Liver (tissue), 3 donors: ENCODE measurements at regions not wholly inside any gene's neighbourhood (a gene's known extent, or its start where the extent isn't known, plus 50 kb on each side); places are given as distances from the start of the nearest gene placed in this dataset.

Experiments
- FOXA1 ChIP-seq: IDR thresholded peaks from 2 replicates; pipeline ENCODE4 v1.6.1; 2016; ENCODE audit warnings: antibody characterized with exemption
- GABPA ChIP-seq, 2 donors: IDR thresholded peaks in 1 of 2; conservative IDR thresholded peaks in 1 of 2; 2 replicates each; pipeline ENCODE4 v1.6.1; 2016; ENCODE audit warnings: antibody characterized with exemption in 2 of 2, mild to moderate bottlenecking in 1 of 2, moderate library complexity in 1 of 2
- JUND ChIP-seq, 2 donors: IDR thresholded peaks; 2 replicates each; pipeline ENCODE4 v1.6.1; 2016; ENCODE audit warnings: antibody characterized with exemption in 2 of 2
- RXRA ChIP-seq, 2 donors: IDR thresholded peaks; 2 replicates each; pipeline ENCODE4 v1.6.1; 2017 to 2018; ENCODE audit warnings: antibody characterized with exemption in 2 of 2, mild to moderate bottlenecking in 1 of 2
- TF ChIP-seq, protein P1 (sequence below): fragments of 150-350 bp; IDR thresholded peaks from 2 replicates; pipeline ENCODE4 v1.5.1; 2017; ENCODE audit warnings: improper control_type of control experiment, low read depth, low read length; ENCODE audit not compliant: missing input control
- TF ChIP-seq, protein P2 (sequence below): IDR thresholded peaks from 2 replicates; pipeline ENCODE4 v1.6.1; 2016; ENCODE audit warnings: antibody characterized with exemption
- donor health status: healthy.
- donor health status: healthy.

DNA sequence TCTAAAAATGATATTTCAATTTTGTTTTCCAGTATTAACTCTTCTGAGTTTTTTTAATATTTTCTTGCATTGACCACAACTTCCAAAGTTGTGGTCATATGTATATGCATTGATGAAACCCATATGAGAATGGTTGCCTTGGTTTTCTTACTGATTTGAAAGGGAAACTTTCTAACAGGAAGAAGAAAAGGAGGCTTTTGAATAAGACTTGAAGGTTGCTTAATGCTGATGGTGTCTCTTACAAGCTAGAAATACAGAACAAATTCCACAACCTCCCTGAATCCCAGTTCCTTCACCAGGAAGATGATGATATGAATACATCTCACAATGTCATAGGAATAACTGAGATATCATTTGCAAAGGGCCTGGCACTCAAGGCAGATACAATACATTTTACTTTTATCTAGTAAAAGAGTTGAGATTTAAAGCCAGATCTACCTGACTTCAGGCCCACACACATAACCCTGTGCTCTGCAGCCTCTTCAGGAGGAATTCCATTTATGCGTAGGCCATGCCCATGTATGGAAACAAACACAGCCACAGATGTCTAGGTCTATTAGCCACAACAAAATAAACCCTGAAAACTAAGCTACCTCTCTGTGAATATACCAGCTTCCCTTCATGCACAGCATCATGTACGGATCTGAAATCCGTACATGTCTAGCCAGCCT is 165.4 kb upstream of the PLEKHG7 start:
- no peak for TF ChIP-seq FOXA1
- TF ChIP-seq, protein P1, sequence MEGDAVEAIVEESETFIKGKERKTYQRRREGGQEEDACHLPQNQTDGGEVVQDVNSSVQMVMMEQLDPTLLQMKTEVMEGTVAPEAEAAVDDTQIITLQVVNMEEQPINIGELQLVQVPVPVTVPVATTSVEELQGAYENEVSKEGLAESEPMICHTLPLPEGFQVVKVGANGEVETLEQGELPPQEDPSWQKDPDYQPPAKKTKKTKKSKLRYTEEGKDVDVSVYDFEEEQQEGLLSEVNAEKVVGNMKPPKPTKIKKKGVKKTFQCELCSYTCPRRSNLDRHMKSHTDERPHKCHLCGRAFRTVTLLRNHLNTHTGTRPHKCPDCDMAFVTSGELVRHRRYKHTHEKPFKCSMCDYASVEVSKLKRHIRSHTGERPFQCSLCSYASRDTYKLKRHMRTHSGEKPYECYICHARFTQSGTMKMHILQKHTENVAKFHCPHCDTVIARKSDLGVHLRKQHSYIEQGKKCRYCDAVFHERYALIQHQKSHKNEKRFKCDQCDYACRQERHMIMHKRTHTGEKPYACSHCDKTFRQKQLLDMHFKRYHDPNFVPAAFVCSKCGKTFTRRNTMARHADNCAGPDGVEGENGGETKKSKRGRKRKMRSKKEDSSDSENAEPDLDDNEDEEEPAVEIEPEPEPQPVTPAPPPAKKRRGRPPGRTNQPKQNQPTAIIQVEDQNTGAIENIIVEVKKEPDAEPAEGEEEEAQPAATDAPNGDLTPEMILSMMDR = no peak
- TF ChIP-seq, protein P2, sequence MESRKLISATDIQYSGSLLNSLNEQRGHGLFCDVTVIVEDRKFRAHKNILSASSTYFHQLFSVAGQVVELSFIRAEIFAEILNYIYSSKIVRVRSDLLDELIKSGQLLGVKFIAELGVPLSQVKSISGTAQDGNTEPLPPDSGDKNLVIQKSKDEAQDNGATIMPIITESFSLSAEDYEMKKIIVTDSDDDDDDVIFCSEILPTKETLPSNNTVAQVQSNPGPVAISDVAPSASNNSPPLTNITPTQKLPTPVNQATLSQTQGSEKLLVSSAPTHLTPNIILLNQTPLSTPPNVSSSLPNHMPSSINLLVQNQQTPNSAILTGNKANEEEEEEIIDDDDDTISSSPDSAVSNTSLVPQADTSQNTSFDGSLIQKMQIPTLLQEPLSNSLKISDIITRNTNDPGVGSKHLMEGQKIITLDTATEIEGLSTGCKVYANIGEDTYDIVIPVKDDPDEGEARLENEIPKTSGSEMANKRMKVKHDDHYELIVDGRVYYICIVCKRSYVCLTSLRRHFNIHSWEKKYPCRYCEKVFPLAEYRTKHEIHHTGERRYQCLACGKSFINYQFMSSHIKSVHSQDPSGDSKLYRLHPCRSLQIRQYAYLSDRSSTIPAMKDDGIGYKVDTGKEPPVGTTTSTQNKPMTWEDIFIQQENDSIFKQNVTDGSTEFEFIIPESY = no peak
- TF ChIP-seq GABPA (IDR thresholded peaks at IDR 0.05 in 1 of 2, conservative IDR thresholded peaks at IDR 0.05 in 1 of 2) = no peak
- TF ChIP-seq RXRA (IDR thresholded peaks at IDR 0.05) = no peak
- no peak for TF ChIP-seq JUND (IDR thresholded peaks at IDR 0.05)
